ENCODE measurements at regions not wholly inside any gene's neighbourhood (a gene's known extent, or its start where the extent isn't known, plus 50 kb on each side); places are given as distances from the start of the nearest gene placed in this dataset.
A peak's percentile ranks its signal among the peaks of the same experiment; 100 is the strongest.

DNA sequence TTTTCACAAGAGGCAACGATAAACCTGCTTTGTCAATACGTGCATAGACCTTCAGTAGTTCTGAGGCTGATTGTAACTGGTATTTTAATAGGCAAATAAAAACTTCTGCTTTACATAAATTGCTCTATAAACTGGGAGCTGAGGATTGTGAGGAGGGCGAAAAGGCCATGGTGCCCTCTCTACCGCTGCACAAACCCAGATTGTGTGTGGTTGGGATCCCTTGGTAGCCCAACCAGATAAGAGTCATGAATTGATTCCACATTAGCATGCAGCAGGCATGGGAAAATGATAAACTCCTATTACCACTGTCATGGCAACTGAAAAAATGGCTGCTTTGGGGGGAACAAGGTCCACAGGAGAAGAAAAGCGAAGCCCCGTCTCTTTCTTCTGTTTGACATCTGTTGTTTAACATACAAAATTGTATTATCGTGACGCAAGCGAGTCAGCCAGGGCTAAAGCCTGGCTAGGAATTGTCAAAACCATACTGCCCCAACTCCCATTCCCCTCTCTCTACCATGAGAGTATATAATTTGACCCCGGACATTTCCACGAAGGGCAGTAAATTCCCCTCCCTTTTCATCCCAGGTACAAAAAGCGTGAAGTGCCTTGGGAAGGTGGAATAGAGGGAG is 157.8 kb upstream of the SALL4 start:
- no peak overlapping the region for H3K4me2 ChIP-seq (ENCODE audit: insufficient read depth in 1 of 2, low read depth in 2 of 2, low read length in 2 of 2)
- peaks cover 8 to 21% (median 20%) of the 10 kb centered on the region in 4 experiments; a peak in 6 of 7 replicates for H3K4me1 ChIP-seq (replicated peaks in 1 of 4; ENCODE audit: control insufficient read depth in 3 of 4, insufficient read depth in 4 of 4, low read length in 3 of 4)
- H3K79me1 ChIP-seq (ENCODE audit: low read depth, low read length) = no peaks in the 10 kb centered on the region
- no peaks in the 10 kb centered on the region for H4K20me1 ChIP-seq (replicated peaks in 1 of 2; ENCODE audit: control insufficient read depth in 1 of 2, insufficient read depth in 2 of 2, low read length in 2 of 2)
- TF ChIP-seq BACH1 (IDR thresholded peaks at IDR 0.05; ENCODE audit: low read length) (no peak), YY1 (IDR thresholded peaks at IDR 0.05; ENCODE audit: low read depth, low read length) (0 out of 2 replicates have a peak, but pooled peaks have one; percentile 36)
- H3K9ac ChIP-seq (replicated peaks in 1 of 4; ENCODE audit: extremely low read depth in 1 of 4, low read depth in 3 of 4, low read length in 3 of 4) = no peak overlapping the region; a peak in 1 of 7 replicates
- no peaks in the 10 kb centered on the region for H3K79me2 ChIP-seq (ENCODE audit: control insufficient read depth in 1 of 2, insufficient read depth in 2 of 2, low read length in 2 of 2)
- H3K18ac ChIP-seq (ENCODE audit: extremely low read depth, low read length) = no peak overlapping the region; the same call in 1 of the 2 replicates
- H2AFZ ChIP-seq (ENCODE audit: low read length) = 0 out of 2 replicates have a peak overlapping the region, but pooled peaks have one; percentile 11
- peak; percentile 42 for FAIRE-seq
- 86% methylated on average over 12 of the region's 12 CpGs; no CpG with 5 or more reads in 1 of the 2 experiments for whole genome bisulfite sequencing, 2 experiments (ENCODE audit: extremely low coverage in 1 of 2, insufficient coverage in 1 of 2, insufficient read length in 1 of 2, insufficient replicate concordance in 2 of 2, low coverage in 1 of 2, low lambda C conversion rate in 2 of 2, missing lambda C conversion rate in 1 of 2)
- no peaks in the 10 kb centered on the region for H3K23me2 ChIP-seq (ENCODE audit: low read depth, low read length)
- peak overlapping the region; percentile 57 for H4K5ac ChIP-seq (ENCODE audit: insufficient read length, low read depth, low read length)
- ChIA-PET POLR2A (ENCODE audit: partially characterized antibody) (interaction anchor here (1.3 kb wide), 1 partner anchor 11 kb away, joined by 3 read pairs; no protein-coding TSS in a partner anchor), CTCF (ENCODE audit: partially characterized antibody) (interaction anchor here (0.6 kb wide), 1 partner anchor 22 kb away, joined by 3 read pairs; no protein-coding TSS in a partner anchor)
- peak overlapping the region; percentile 64; the same call in 1 of the 2 replicates for H2BK12ac ChIP-seq (ENCODE audit: low read depth, low read length)
- H3K23ac ChIP-seq (ENCODE audit: insufficient read length) = no peak overlapping the region
- H3K36me3 ChIP-seq (ENCODE audit: control insufficient read depth in 2 of 4, insufficient read depth in 4 of 4, low read length in 3 of 4) = no peaks in the 10 kb centered on the region
- H2BK20ac ChIP-seq (ENCODE audit: low read length) = peak overlapping the region; percentile 87
- H3K9me3 ChIP-seq (ENCODE audit: insufficient read depth in 2 of 2, low read depth in 1 of 2, low read length in 1 of 2) = no peaks in the 10 kb centered on the region
- no peak overlapping the region for H2AK5ac ChIP-seq (ENCODE audit: low read depth, low read length)
- no peaks in the 10 kb centered on the region for H3K27me3 ChIP-seq (replicated peaks in 1 of 4; ENCODE audit: control insufficient read depth in 3 of 4, extremely low read depth in 1 of 4, insufficient read depth in 3 of 4, low read length in 3 of 4)
- no peak overlapping the region for H4K8ac ChIP-seq (ENCODE audit: extremely low read depth, insufficient read depth, low read length)
- H3K4me3 ChIP-seq (ENCODE audit: extremely low read depth in 1 of 4, insufficient read depth in 2 of 4, low read depth in 3 of 4, low read length in 4 of 4) = no peak overlapping the region
- peak overlapping the region; percentile 86 for H4K91ac ChIP-seq (replicated peaks; ENCODE audit: insufficient read length, low read length)
- H3K14ac ChIP-seq (ENCODE audit: insufficient read length) = no peak overlapping the region
- 0 out of 2 replicates have a peak overlapping the region, but pooled peaks have one; percentile 11 for H2BK15ac ChIP-seq (ENCODE audit: low read length)
- no peak overlapping the region for H3K56ac ChIP-seq (replicated peaks; ENCODE audit: insufficient read length, low read depth, low read length)
- peak overlapping the region; percentile 96 for H3K4ac ChIP-seq (replicated peaks; ENCODE audit: insufficient read length, low read depth, low read length)
- H3K27ac ChIP-seq (ENCODE audit: low read depth, low read length) = no peak overlapping the region
- H2BK5ac ChIP-seq (ENCODE audit: low read depth, low read length) = no peak overlapping the region
- H2BK120ac ChIP-seq (replicated peaks; ENCODE audit: low read depth, low read length) = peak overlapping the region; percentile 97
- DNase-seq (ENCODE audit: low read depth in 1 of 2, low spot score in 2 of 2) = no peak

Measured in H1 (cell line).